ENCODE measurements at regions not wholly inside any gene's neighbourhood (a gene's known extent, or its start where the extent isn't known, plus 50 kb on each side); places are given as distances from the start of the nearest gene placed in this dataset.
A peak's percentile ranks its signal among the peaks of the same experiment; 100 is the strongest.

- Histone ChIP-seq H3K9me3 (replicated peaks; ENCODE audit: insufficient read depth, low read length) (no peaks in the 10 kb centered on the region), H3K9me2 (replicated peaks; ENCODE audit: insufficient read depth, low read length) (no peaks in the 10 kb centered on the region), H3K4me2 (ENCODE audit: low read depth, low read length) (no peak overlapping the region), H3K4me1 (ENCODE audit: low read length) (no peaks in the 10 kb centered on the region), H3F3A (ENCODE audit: insufficient read depth, low read length) (no peaks in the 10 kb centered on the region), H3K27ac (ENCODE audit: low read length) (no peak overlapping the region), H3K9ac (ENCODE audit: low read length) (no peak overlapping the region), H3K27me3 (replicated peaks; ENCODE audit: insufficient read depth, low read length) (no peaks in the 10 kb centered on the region), H4K20me1 (ENCODE audit: insufficient read depth, low read length) (no peaks in the 10 kb centered on the region), H3K36me3 (replicated peaks; ENCODE audit: insufficient read depth, low read length) (no peaks in the 10 kb centered on the region), H3K79me2 (ENCODE audit: low read length) (no peaks in the 10 kb centered on the region), H3K4me3 (ENCODE audit: low read length) (no peak overlapping the region), H2AFZ (ENCODE audit: low read length) (no peak overlapping the region)
- no peak for DNase-seq
- TF ChIP-seq CTCF (IDR thresholded peaks at IDR 0.05; ENCODE audit: low read length) (no peak), EZH2phosphoT487 (IDR thresholded peaks at IDR 0.05; ENCODE audit: low read length) (no peak), EZH2 (optimal IDR thresholded peaks at IDR 0.05; ENCODE audit: low read depth, low read length) (no peak)
Measured at GRCh38 chr5:61970218-61970617, 335.8 kb upstream of the KIF2A start.

DNA sequence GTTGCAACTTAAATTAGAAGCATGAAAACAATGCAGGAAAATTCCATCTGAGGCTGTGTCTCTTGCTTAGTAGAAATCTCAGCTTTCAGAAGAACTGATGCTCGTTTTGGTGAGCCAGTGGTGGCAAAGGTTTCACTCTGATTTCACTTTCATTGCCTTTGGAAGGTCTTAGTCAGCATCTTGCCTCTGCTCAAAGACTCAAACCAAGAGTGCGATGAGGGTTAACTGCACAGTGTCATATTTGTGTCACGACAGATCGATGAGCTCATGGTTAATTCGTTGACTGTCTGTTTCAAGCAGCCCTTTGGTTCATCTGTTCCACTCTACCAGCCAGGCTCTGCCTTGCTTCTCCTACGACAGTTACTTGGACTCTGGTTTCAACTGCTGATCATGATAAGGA is 331.3 kb upstream of the KIF2A start:
- no peaks in the 10 kb centered on the region for H3K9me2 ChIP-seq (replicated peaks; ENCODE audit: insufficient read depth, low read length)
- H3K27ac ChIP-seq (ENCODE audit: low read length): no peak overlapping the region
- TF ChIP-seq EZH2phosphoT487 (IDR thresholded peaks at IDR 0.05; ENCODE audit: low read length): no peak
- TF ChIP-seq EZH2 (optimal IDR thresholded peaks at IDR 0.05; ENCODE audit: low read depth, low read length): no peak
- no peak for TF ChIP-seq CTCF (IDR thresholded peaks at IDR 0.05; ENCODE audit: low read length)
- H3K79me2 ChIP-seq (ENCODE audit: low read length): no peaks in the 10 kb centered on the region
- H3K4me1 ChIP-seq (ENCODE audit: low read length): no peaks in the 10 kb centered on the region
- H3K27me3 ChIP-seq (replicated peaks; ENCODE audit: insufficient read depth, low read length): no peaks in the 10 kb centered on the region
- H2AFZ ChIP-seq (ENCODE audit: low read length): no peak overlapping the region
- no peak overlapping the region for H3K9ac ChIP-seq (ENCODE audit: low read length)
- no peak overlapping the region for H3K4me2 ChIP-seq (ENCODE audit: low read depth, low read length)
- H4K20me1 ChIP-seq (ENCODE audit: insufficient read depth, low read length): no peaks in the 10 kb centered on the region
- H3F3A ChIP-seq (ENCODE audit: insufficient read depth, low read length): no peaks in the 10 kb centered on the region
- H3K4me3 ChIP-seq (ENCODE audit: low read length): no peak overlapping the region
- peak; percentile 21 for DNase-seq
- no peaks in the 10 kb centered on the region for H3K36me3 ChIP-seq (replicated peaks; ENCODE audit: insufficient read depth, low read length)
- H3K9me3 ChIP-seq (replicated peaks; ENCODE audit: insufficient read depth, low read length): no peaks in the 10 kb centered on the region

DNA sequence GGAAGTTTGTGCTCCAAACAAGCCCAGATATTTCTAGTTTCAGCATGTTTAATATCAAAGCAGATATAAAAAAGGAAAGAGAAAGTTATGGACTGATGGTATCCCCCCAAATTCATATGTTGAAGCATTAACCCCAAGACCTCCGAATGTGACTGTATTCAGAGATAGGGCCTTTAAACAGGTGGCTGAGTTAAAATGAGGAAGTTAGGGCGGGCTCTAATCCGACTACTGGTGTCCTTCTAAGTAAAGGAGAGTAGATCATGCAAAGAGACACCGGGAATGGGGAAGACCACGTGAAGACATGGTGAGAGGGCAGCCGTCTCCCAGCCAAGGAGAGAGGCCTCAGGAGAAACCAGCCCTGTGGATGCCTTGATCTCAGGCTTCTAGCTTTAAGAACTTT is 324.1 kb upstream of the KIF2A start:
- Histone ChIP-seq H3K27ac (ENCODE audit: low read length) (no peak overlapping the region), H3K27me3 (replicated peaks; ENCODE audit: insufficient read depth, low read length) (no peaks in the 10 kb centered on the region), H3K9ac (ENCODE audit: low read length) (no peak overlapping the region), H3F3A (ENCODE audit: insufficient read depth, low read length) (no peaks in the 10 kb centered on the region), H3K9me2 (replicated peaks; ENCODE audit: insufficient read depth, low read length) (no peaks in the 10 kb centered on the region), H4K20me1 (ENCODE audit: insufficient read depth, low read length) (no peaks in the 10 kb centered on the region), H3K4me2 (ENCODE audit: low read depth, low read length) (no peak overlapping the region), H2AFZ (ENCODE audit: low read length) (no peak overlapping the region), H3K79me2 (ENCODE audit: low read length) (no peaks in the 10 kb centered on the region), H3K36me3 (replicated peaks; ENCODE audit: insufficient read depth, low read length) (no peaks in the 10 kb centered on the region), H3K4me3 (ENCODE audit: low read length) (no peak overlapping the region), H3K9me3 (replicated peaks; ENCODE audit: insufficient read depth, low read length) (no peaks in the 10 kb centered on the region), H3K4me1 (ENCODE audit: low read length) (no peaks in the 10 kb centered on the region)
- no peak for TF ChIP-seq CTCF (IDR thresholded peaks at IDR 0.05; ENCODE audit: low read length)
- TF ChIP-seq EZH2 (optimal IDR thresholded peaks at IDR 0.05; ENCODE audit: low read depth, low read length): no peak
- TF ChIP-seq EZH2phosphoT487 (IDR thresholded peaks at IDR 0.05; ENCODE audit: low read length): no peak
- DNase-seq: no peak
